SU-DHL-6 (cell line): ENCODE measurements at regions not wholly inside any gene's neighbourhood (a gene's known extent, or its start where the extent isn't known, plus 50 kb on each side); places are given as distances from the start of the nearest gene placed in this dataset.

Experiments used
- EZH2phosphoT487 ChIP-seq: fragments of 200-600 bp; sonication (generic), shearing (Covaris generic); conservative IDR thresholded peaks from 2 replicates; pipeline ENCODE4 v1.6.1; 2018; ENCODE audit warnings: mild to moderate bottlenecking, antibody characterized with exemption, low read length, moderate library complexity, mixed read lengths
- TF ChIP-seq, protein P1 (sequence below): fragments of 200-600 bp; sonication (generic); IDR thresholded peaks from one replicate; pipeline ENCODE4 v1.5.1; 2017; ENCODE audit warnings: antibody characterized with exemption, mild to moderate bottlenecking, low read length, moderate library complexity; ENCODE audit not compliant: insufficient read depth, poor library complexity, severe bottlenecking

DNA sequence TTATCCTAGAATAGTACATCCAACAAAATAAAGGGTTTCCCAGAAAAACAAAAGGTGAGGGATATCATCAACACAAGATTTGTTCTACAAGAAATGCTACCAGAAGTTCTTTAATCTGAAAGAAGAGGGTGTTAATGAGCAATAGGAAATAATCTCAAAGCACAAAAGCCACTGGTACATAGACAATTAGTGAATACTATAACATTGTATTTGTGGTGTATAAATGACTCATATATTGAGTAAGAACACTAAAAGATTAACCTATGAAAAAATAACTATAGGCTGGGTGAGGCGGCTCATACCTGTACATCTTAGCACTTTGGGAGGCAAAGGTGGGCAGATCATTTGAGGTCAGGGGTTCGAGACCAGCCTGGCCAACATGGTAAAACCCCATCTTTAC, 210.2 kb upstream of the SLITRK3 start:
- TF ChIP-seq, protein P1, sequence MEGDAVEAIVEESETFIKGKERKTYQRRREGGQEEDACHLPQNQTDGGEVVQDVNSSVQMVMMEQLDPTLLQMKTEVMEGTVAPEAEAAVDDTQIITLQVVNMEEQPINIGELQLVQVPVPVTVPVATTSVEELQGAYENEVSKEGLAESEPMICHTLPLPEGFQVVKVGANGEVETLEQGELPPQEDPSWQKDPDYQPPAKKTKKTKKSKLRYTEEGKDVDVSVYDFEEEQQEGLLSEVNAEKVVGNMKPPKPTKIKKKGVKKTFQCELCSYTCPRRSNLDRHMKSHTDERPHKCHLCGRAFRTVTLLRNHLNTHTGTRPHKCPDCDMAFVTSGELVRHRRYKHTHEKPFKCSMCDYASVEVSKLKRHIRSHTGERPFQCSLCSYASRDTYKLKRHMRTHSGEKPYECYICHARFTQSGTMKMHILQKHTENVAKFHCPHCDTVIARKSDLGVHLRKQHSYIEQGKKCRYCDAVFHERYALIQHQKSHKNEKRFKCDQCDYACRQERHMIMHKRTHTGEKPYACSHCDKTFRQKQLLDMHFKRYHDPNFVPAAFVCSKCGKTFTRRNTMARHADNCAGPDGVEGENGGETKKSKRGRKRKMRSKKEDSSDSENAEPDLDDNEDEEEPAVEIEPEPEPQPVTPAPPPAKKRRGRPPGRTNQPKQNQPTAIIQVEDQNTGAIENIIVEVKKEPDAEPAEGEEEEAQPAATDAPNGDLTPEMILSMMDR = no peak
- no peak for TF ChIP-seq EZH2phosphoT487
